ENCODE measurements at regions not wholly inside any gene's neighbourhood (a gene's known extent, or its start where the extent isn't known, plus 50 kb on each side); places are given as distances from the start of the nearest gene placed in this dataset.

GRCh38 chr14:55948399-55948798 is 169.8 kb upstream of the PELI2 start:
- DNase-seq (ENCODE audit: low read depth), result no peak
- TF ChIP-seq CTCF (conservative IDR thresholded peaks at IDR 0.05; ENCODE audit: low read length), result no peak
- no peak overlapping the region for H3K4me3 ChIP-seq (ENCODE audit: low read length)

- no peak for DNase-seq (ENCODE audit: low read depth)
- no peak overlapping the region for H3K4me3 ChIP-seq (ENCODE audit: low read length)
- TF ChIP-seq CTCF (conservative IDR thresholded peaks at IDR 0.05; ENCODE audit: low read length), result no peak
Measured at GRCh38 chr14:55949708-55950107, 168.5 kb upstream of the PELI2 start.

- no peak for DNase-seq (ENCODE audit: low read depth)
- no peak overlapping the region for H3K4me3 ChIP-seq (ENCODE audit: low read length)
- no peak for TF ChIP-seq CTCF (conservative IDR thresholded peaks at IDR 0.05; ENCODE audit: low read length)
Measured at GRCh38 chr14:55950135-55950534, 168.1 kb upstream of the PELI2 start.

- TF ChIP-seq CTCF (conservative IDR thresholded peaks at IDR 0.05; ENCODE audit: low read length), result no peak
- no peak for DNase-seq (ENCODE audit: low read depth)
- no peak overlapping the region for H3K4me3 ChIP-seq (ENCODE audit: low read length)
Measured at GRCh38 chr14:55951341-55952206, 166.6 kb upstream of the PELI2 start.

GRCh38 chr14:55954108-55954507 is 164.1 kb upstream of the PELI2 start:
- no peak for TF ChIP-seq CTCF (conservative IDR thresholded peaks at IDR 0.05; ENCODE audit: low read length)
- DNase-seq (ENCODE audit: low read depth), result no peak
- H3K4me3 ChIP-seq (ENCODE audit: low read length), result no peak overlapping the region

- no peak for DNase-seq (ENCODE audit: low read depth)
- H3K4me3 ChIP-seq (ENCODE audit: low read length), result no peak overlapping the region
- TF ChIP-seq CTCF (conservative IDR thresholded peaks at IDR 0.05; ENCODE audit: low read length), result no peak
Measured at GRCh38 chr14:55955175-55955574, 163.0 kb upstream of the PELI2 start.

GRCh38 chr14:55957950-55958349 is 160.3 kb upstream of the PELI2 start:
- no peak for TF ChIP-seq CTCF (conservative IDR thresholded peaks at IDR 0.05; ENCODE audit: low read length)
- H3K4me3 ChIP-seq (ENCODE audit: low read length), result no peak overlapping the region

More at GRCh38 chr14:55957950-55958349, 160.3 kb upstream of the PELI2 start:
- no peak for DNase-seq (ENCODE audit: low read depth)

Data from AG10803 (cell line).